Activated naive CD8-positive, alpha-beta T cell treated with anti-CD3 and anti-CD28 coated beads, Interleukin-2, amount 10 ng/mL, durations not matched to agents 7 days and 5 days (primary cell): ENCODE measurements at regions not wholly inside any gene's neighbourhood (a gene's known extent, or its start where the extent isn't known, plus 50 kb on each side); places are given as distances from the start of the nearest gene placed in this dataset.

Experiments
- ATAC-seq: fragments of 150-1000 bp; cut with Tn5 transposase; one replicate; pipeline ENCODE4 v1.10.0; 2021; ENCODE audit warnings: low read depth, moderate library complexity
- POLR2A ChIA-PET: fragments of 350-600 bp; sonication (Branson Sonifier 250); formaldehyde crosslinking; loops from one replicate; lab custom pipeline; 2021; ENCODE audit warnings: antibody characterized with exemption; lab: Charles Lee
- DNase-seq: peaks from one replicate; pipeline ENCODE4 v3.0.0; 2021
- H3K27ac Mint-ChIP-seq: one replicate; pipeline ENCODE4 v1.8.0; 2022; ENCODE audit warnings: mild to moderate bottlenecking, mixed read lengths
- H3K27me3 Mint-ChIP-seq: one replicate; pipeline ENCODE4 v1.8.0; 2022; ENCODE audit warnings: mild to moderate bottlenecking, moderate library complexity, mixed read lengths
- H3K36me3 Mint-ChIP-seq: one replicate; pipeline ENCODE4 v1.8.0; 2021; ENCODE audit warnings: mild to moderate bottlenecking, mixed read lengths
- H3K4me1 Mint-ChIP-seq: one replicate; pipeline ENCODE4 v1.8.0; 2021; ENCODE audit warnings: mixed read lengths
- H3K4me3 Mint-ChIP-seq: one replicate; pipeline ENCODE4 v1.8.0; 2022; ENCODE audit warnings: mild to moderate bottlenecking, moderate library complexity, mixed read lengths
- H3K9me3 Mint-ChIP-seq: one replicate; pipeline ENCODE4 v1.8.0; 2021; ENCODE audit warnings: mixed read lengths

GRCh38 chr15:29466292-29466691 is 196.7 kb upstream of the NSMCE3 start:
- Mint-ChIP-seq H3K4me1 (no peaks in the 10 kb centered on the region), H3K9me3 (no peaks in the 10 kb centered on the region), H3K27me3 (peaks cover 3% of the 10 kb centered on the region), H3K36me3 (no peaks in the 10 kb centered on the region), H3K27ac (no peak overlapping the region), H3K4me3 (no peak overlapping the region)
- no peak for ATAC-seq
- POLR2A ChIA-PET, result no interaction called here
- DNase-seq, result no peak

- no peak for DNase-seq
- H3K36me3 Mint-ChIP-seq, result no peaks in the 10 kb centered on the region
- H3K27me3 Mint-ChIP-seq, result peaks cover 3% of the 10 kb centered on the region
- H3K4me3 Mint-ChIP-seq, result no peak overlapping the region
- no peaks in the 10 kb centered on the region for H3K4me1 Mint-ChIP-seq
- POLR2A ChIA-PET, result no interaction called here
- H3K27ac Mint-ChIP-seq, result no peak overlapping the region
- H3K9me3 Mint-ChIP-seq, result no peaks in the 10 kb centered on the region
- ATAC-seq, result no peak
Measured at GRCh38 chr15:29465816-29466215, 196.2 kb upstream of the NSMCE3 start.

- no peak overlapping the region for H3K4me3 Mint-ChIP-seq
Measured at GRCh38 chr15:29465196-29465595, 195.6 kb upstream of the NSMCE3 start.

GRCh38 chr15:29461877-29462276 is 192.3 kb upstream of the NSMCE3 start:
- H3K27me3 Mint-ChIP-seq, result peaks cover 3% of the 10 kb centered on the region
- ATAC-seq, result no peak
- H3K27ac Mint-ChIP-seq, result no peak overlapping the region
- no peak overlapping the region for H3K4me3 Mint-ChIP-seq
- DNase-seq, result no peak
- no peaks in the 10 kb centered on the region for H3K36me3 Mint-ChIP-seq
- no peaks in the 10 kb centered on the region for H3K9me3 Mint-ChIP-seq
- POLR2A ChIA-PET, result no interaction called here
- H3K4me1 Mint-ChIP-seq, result no peaks in the 10 kb centered on the region

More at GRCh38 chr15:29465196-29465595, 195.6 kb upstream of the NSMCE3 start:
- no peak for ATAC-seq
- no peaks in the 10 kb centered on the region for H3K36me3 Mint-ChIP-seq
- H3K27ac Mint-ChIP-seq, result no peak overlapping the region
- H3K27me3 Mint-ChIP-seq, result peaks cover 3% of the 10 kb centered on the region
- H3K9me3 Mint-ChIP-seq, result no peaks in the 10 kb centered on the region
- POLR2A ChIA-PET, result no interaction called here
- no peaks in the 10 kb centered on the region for H3K4me1 Mint-ChIP-seq
- DNase-seq, result no peak

GRCh38 chr15:29458361-29458760 is 188.7 kb upstream of the NSMCE3 start:
- no peak overlapping the region for H3K4me3 Mint-ChIP-seq
- POLR2A ChIA-PET, result no interaction called here
- no peaks in the 10 kb centered on the region for H3K9me3 Mint-ChIP-seq
- H3K27ac Mint-ChIP-seq, result no peak overlapping the region
- peaks cover 5% of the 10 kb centered on the region for H3K4me1 Mint-ChIP-seq
- no peaks in the 10 kb centered on the region for H3K36me3 Mint-ChIP-seq
- ATAC-seq (no peak), DNase-seq (no peak)
- H3K27me3 Mint-ChIP-seq, result no peaks in the 10 kb centered on the region

GRCh38 chr15:29457729-29458128 is 188.1 kb upstream of the NSMCE3 start:
- Mint-ChIP-seq H3K9me3 (no peaks in the 10 kb centered on the region), H3K4me1 (peaks cover 12% of the 10 kb centered on the region), H3K27me3 (no peaks in the 10 kb centered on the region), H3K36me3 (no peaks in the 10 kb centered on the region), H3K4me3 (no peak overlapping the region), H3K27ac (no peak overlapping the region)
- no peak for ATAC-seq
- POLR2A ChIA-PET, result no interaction called here
- no peak for DNase-seq

GRCh38 chr15:29456964-29457363 is 187.3 kb upstream of the NSMCE3 start:
- Mint-ChIP-seq H3K36me3 (no peaks in the 10 kb centered on the region), H3K27ac (no peak overlapping the region), H3K9me3 (no peaks in the 10 kb centered on the region), H3K4me1 (peaks cover 16% of the 10 kb centered on the region), H3K27me3 (no peaks in the 10 kb centered on the region), H3K4me3 (no peak overlapping the region)
- ATAC-seq (no peak), DNase-seq (no peak)
- POLR2A ChIA-PET, result no interaction called here

- H3K27ac Mint-ChIP-seq, result no peak overlapping the region
- peaks cover 16% of the 10 kb centered on the region for H3K4me1 Mint-ChIP-seq
- H3K36me3 Mint-ChIP-seq, result no peaks in the 10 kb centered on the region
- no peaks in the 10 kb centered on the region for H3K27me3 Mint-ChIP-seq
- ATAC-seq, result no peak
- no peak overlapping the region for H3K4me3 Mint-ChIP-seq
- no peak for DNase-seq
- POLR2A ChIA-PET, result no interaction called here
- H3K9me3 Mint-ChIP-seq, result no peaks in the 10 kb centered on the region
Measured at GRCh38 chr15:29456255-29456654, 186.6 kb upstream of the NSMCE3 start.

- DNase-seq (no peak), ATAC-seq (no peak)
- H3K4me1 Mint-ChIP-seq, result peaks cover 16% of the 10 kb centered on the region
- H3K27me3 Mint-ChIP-seq, result no peaks in the 10 kb centered on the region
- H3K4me3 Mint-ChIP-seq, result no peak overlapping the region
- POLR2A ChIA-PET, result no interaction called here
- H3K27ac Mint-ChIP-seq, result no peak overlapping the region
- no peaks in the 10 kb centered on the region for H3K36me3 Mint-ChIP-seq
- no peaks in the 10 kb centered on the region for H3K9me3 Mint-ChIP-seq
Measured at GRCh38 chr15:29455530-29455929, 185.9 kb upstream of the NSMCE3 start.

GRCh38 chr15:29455055-29455454 is 185.4 kb upstream of the NSMCE3 start:
- Mint-ChIP-seq H3K27ac (no peak overlapping the region), H3K27me3 (peaks cover 2% of the 10 kb centered on the region)

GRCh38 chr15:29454506-29454905 is 184.9 kb upstream of the NSMCE3 start:
- Mint-ChIP-seq H3K36me3 (no peaks in the 10 kb centered on the region), H3K9me3 (no peaks in the 10 kb centered on the region), H3K27ac (no peak overlapping the region), H3K4me1 (peaks cover 16% of the 10 kb centered on the region), H3K4me3 (no peak overlapping the region), H3K27me3 (peaks cover 6% of the 10 kb centered on the region)
- no peak for ATAC-seq
- POLR2A ChIA-PET, result no interaction called here
- DNase-seq, result no peak

More at GRCh38 chr15:29455055-29455454, 185.4 kb upstream of the NSMCE3 start:
- H3K9me3 Mint-ChIP-seq, result no peaks in the 10 kb centered on the region
- no peak for ATAC-seq
- no peaks in the 10 kb centered on the region for H3K36me3 Mint-ChIP-seq
- peaks cover 16% of the 10 kb centered on the region for H3K4me1 Mint-ChIP-seq
- POLR2A ChIA-PET, result no interaction called here
- H3K4me3 Mint-ChIP-seq, result no peak overlapping the region
- no peak for DNase-seq

GRCh38 chr15:29452881-29453731 is 183.5 kb upstream of the NSMCE3 start:
- no peaks in the 10 kb centered on the region for H3K9me3 Mint-ChIP-seq
- ATAC-seq (no peak), DNase-seq (no peak)
- H3K27me3 Mint-ChIP-seq, result peaks cover 10% of the 10 kb centered on the region
- H3K36me3 Mint-ChIP-seq, result no peaks in the 10 kb centered on the region
- POLR2A ChIA-PET, result no interaction called here
- peak overlapping the region; percentile 63 for H3K27ac Mint-ChIP-seq
- peaks cover 16% of the 10 kb centered on the region for H3K4me1 Mint-ChIP-seq
- H3K4me3 Mint-ChIP-seq, result peak overlapping the region; percentile 60

- ATAC-seq, result no peak
- Mint-ChIP-seq H3K36me3 (no peaks in the 10 kb centered on the region), H3K9me3 (no peaks in the 10 kb centered on the region), H3K27me3 (peaks cover 10% of the 10 kb centered on the region), H3K4me1 (peaks cover 16% of the 10 kb centered on the region), H3K4me3 (no peak overlapping the region), H3K27ac (no peak overlapping the region)
- no peak for DNase-seq
- POLR2A ChIA-PET, result no interaction called here
Measured at GRCh38 chr15:29451201-29451781, 181.7 kb upstream of the NSMCE3 start.

GRCh38 chr15:29449136-29449535 is 179.5 kb upstream of the NSMCE3 start:
- Mint-ChIP-seq H3K4me3 (no peak overlapping the region), H3K27ac (no peak overlapping the region), H3K36me3 (no peaks in the 10 kb centered on the region), H3K27me3 (peaks cover 10% of the 10 kb centered on the region), H3K4me1 (peaks cover 16% of the 10 kb centered on the region), H3K9me3 (no peaks in the 10 kb centered on the region)
- no peak for DNase-seq
- POLR2A ChIA-PET, result no interaction called here
- no peak for ATAC-seq
